Neutrophil (primary cell): ENCODE measurements at regions not wholly inside any gene's neighbourhood (a gene's known extent, or its start where the extent isn't known, plus 50 kb on each side); places are given as distances from the start of the nearest gene placed in this dataset.

Source experiments
- H3K27ac ChIP-seq: fragments of 200-600 bp; sonication (generic); 2 replicates; pipeline ENCODE4 v1.5.1; 2016; ENCODE audit warnings: mild to moderate bottlenecking, moderate library complexity
- H3K27me3 ChIP-seq: fragments of 200-600 bp; sonication (generic); 2 replicates; pipeline ENCODE4 v1.6.0; 2016; ENCODE audit warnings: mild to moderate bottlenecking
- H3K36me3 ChIP-seq: fragments of 200-600 bp; sonication (generic); 2 replicates; pipeline ENCODE4 v1.5.1; 2017
- H3K4me1 ChIP-seq, 2 experiments: fragments of 200-600 bp in 1 of 2; sonication (generic) in 1 of 2; 1 replicate in 1 of 2; 2 replicates in 1 of 2; pipeline versions ENCODE4 v1.5.1 to v1.6.1; 2013 to 2016; ENCODE audit warnings: low read depth in 1 of 2, low read length in 1 of 2, mild to moderate bottlenecking in 1 of 2, moderate library complexity in 1 of 2; ENCODE audit not compliant: control insufficient read depth in 1 of 2, insufficient read depth in 1 of 2
- H3K4me3 ChIP-seq, 2 experiments: fragments of 200-600 bp in 1 of 2; sonication (generic) in 1 of 2; 1 replicate in 1 of 2; 2 replicates in 1 of 2; pipeline ENCODE4 v1.5.1; 2013 to 2016; ENCODE audit warnings: low read depth in 1 of 2, low read length in 1 of 2, mild to moderate bottlenecking in 1 of 2, moderate library complexity in 1 of 2
- H3K9me3 ChIP-seq: fragments of 200-600 bp; sonication (generic); 2 replicates; pipeline ENCODE4 v1.5.1; 2016
- CTCF ChIP-seq: fragments of 200-600 bp; sonication (generic); IDR thresholded peaks from 2 replicates; pipeline ENCODE4 v1.5.1; 2016; ENCODE audit warnings: antibody characterized with exemption

- Histone ChIP-seq H3K4me3 (no peak overlapping the region), H3K27me3 (no peaks in the 10 kb centered on the region), H3K4me1 (no peaks in the 10 kb centered on the region), H3K27ac (no peak overlapping the region), H3K36me3 (no peaks in the 10 kb centered on the region), H3K9me3 (no peaks in the 10 kb centered on the region)
- no peak for TF ChIP-seq CTCF
Measured at GRCh38 chr5:125106271-125106670, 359.8 kb upstream of the ZNF608 start.

GRCh38 chr5:125106881-125107280 lies 360.4 kb upstream of the ZNF608 start:
- Histone ChIP-seq H3K27me3 (no peaks in the 10 kb centered on the region), H3K36me3 (no peaks in the 10 kb centered on the region), H3K9me3 (no peaks in the 10 kb centered on the region), H3K4me1 (no peaks in the 10 kb centered on the region), H3K27ac (no peak overlapping the region), H3K4me3 (no peak overlapping the region)
- TF ChIP-seq CTCF = no peak

DNA sequence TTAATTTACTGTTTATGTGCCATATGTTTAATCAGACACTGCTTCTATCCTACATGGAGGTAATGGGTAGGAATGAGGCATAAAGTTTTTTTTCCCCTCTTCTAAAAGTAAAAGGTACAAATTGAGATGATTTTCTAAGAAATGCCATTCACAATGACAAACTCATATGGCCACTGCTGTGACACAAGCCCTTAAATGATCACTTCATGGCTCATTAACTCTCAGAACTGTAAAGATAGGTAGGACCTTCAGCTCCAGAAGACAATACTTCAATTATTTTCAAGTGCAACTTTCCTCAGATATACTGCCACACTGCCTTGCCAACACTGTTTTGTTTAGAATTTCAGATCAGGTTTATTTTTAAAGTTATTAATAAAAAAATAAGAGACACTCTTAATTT lies 362.9 kb upstream of the ZNF608 start:
- H3K4me1 ChIP-seq = no peaks in the 10 kb centered on the region
- H3K27ac ChIP-seq = no peak overlapping the region

GRCh38 chr5:125109816-125110215 lies 363.4 kb upstream of the ZNF608 start:
- no peak overlapping the region for H3K4me3 ChIP-seq
- no peaks in the 10 kb centered on the region for H3K36me3 ChIP-seq
- no peak overlapping the region for H3K27ac ChIP-seq
- H3K9me3 ChIP-seq = no peaks in the 10 kb centered on the region
- no peak for TF ChIP-seq CTCF
- H3K27me3 ChIP-seq = no peaks in the 10 kb centered on the region
- H3K4me1 ChIP-seq = no peaks in the 10 kb centered on the region

More for the DNA sequence above, 362.9 kb upstream of the ZNF608 start:
- no peaks in the 10 kb centered on the region for H3K9me3 ChIP-seq
- TF ChIP-seq CTCF = no peak
- no peaks in the 10 kb centered on the region for H3K27me3 ChIP-seq
- H3K4me3 ChIP-seq = no peak overlapping the region
- no peaks in the 10 kb centered on the region for H3K36me3 ChIP-seq

DNA sequence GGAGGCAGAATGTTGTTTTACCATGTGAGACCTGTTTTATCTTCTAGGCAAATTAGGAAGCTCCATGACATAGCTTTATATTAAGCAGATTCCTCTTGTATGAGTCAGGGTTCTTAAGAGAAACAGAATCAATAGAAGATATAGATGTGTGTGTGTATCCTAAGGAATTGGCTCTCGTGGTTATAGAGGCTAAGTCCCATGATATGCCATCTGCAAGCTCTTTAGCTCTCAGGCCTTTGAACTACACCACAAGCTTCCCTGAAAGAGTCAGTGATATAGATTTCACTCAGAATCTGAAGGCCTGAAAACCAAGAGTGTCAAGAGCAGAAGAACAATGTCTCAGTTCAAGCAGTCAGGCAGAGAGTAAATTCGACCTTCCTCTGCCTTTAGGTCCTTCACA lies 365.8 kb upstream of the ZNF608 start:
- Histone ChIP-seq H3K36me3 (no peaks in the 10 kb centered on the region), H3K4me3 (no peak overlapping the region), H3K27ac (no peak overlapping the region), H3K9me3 (no peaks in the 10 kb centered on the region), H3K27me3 (no peaks in the 10 kb centered on the region), H3K4me1 (no peaks in the 10 kb centered on the region)
- no peak for TF ChIP-seq CTCF

GRCh38 chr5:125113328-125113727 lies 366.9 kb upstream of the ZNF608 start:
- no peaks in the 10 kb centered on the region for H3K4me1 ChIP-seq
- H3K9me3 ChIP-seq = no peaks in the 10 kb centered on the region
- no peaks in the 10 kb centered on the region for H3K27me3 ChIP-seq
- no peak overlapping the region for H3K27ac ChIP-seq
- H3K36me3 ChIP-seq = no peaks in the 10 kb centered on the region
- TF ChIP-seq CTCF = no peak
- H3K4me3 ChIP-seq = no peak overlapping the region
